SK-N-SH (cell line): ENCODE measurements at regions not wholly inside any gene's neighbourhood (a gene's known extent, or its start where the extent isn't known, plus 50 kb on each side); places are given as distances from the start of the nearest gene placed in this dataset.

Experiments
- EP300 ChIP-seq, 2 experiments: IDR thresholded peaks; 2 replicates each; pipeline versions ENCODE4 v1.4.0 to v1.6.1; 2012; ENCODE audit warnings: borderline replicate concordance in 1 of 2, low read depth in 1 of 2, low read length in 1 of 2
- GABPA ChIP-seq: IDR thresholded peaks from 2 replicates; pipeline ENCODE4 v1.4.0; 2012; ENCODE audit warnings: low read depth, mild to moderate bottlenecking
- JUND ChIP-seq: IDR thresholded peaks from 2 replicates; pipeline ENCODE4 v1.4.0; 2012
- NFIC ChIP-seq: IDR thresholded peaks from 2 replicates; pipeline ENCODE4 v1.4.0; 2012; ENCODE audit warnings: borderline replicate concordance
- POLR2AphosphoS5 ChIP-seq: IDR thresholded peaks from 2 replicates; pipeline ENCODE4 v1.6.1; 2012; ENCODE audit warnings: low read depth, low read length
- RAD21 ChIP-seq: IDR thresholded peaks from 2 replicates; pipeline ENCODE4 v1.6.1; 2012; ENCODE audit warnings: mild to moderate bottlenecking, low read length
- RFX5 ChIP-seq: IDR thresholded peaks from 2 replicates; pipeline ENCODE4 v1.6.1; 2012; ENCODE audit warnings: mild to moderate bottlenecking, improper control_type of control experiment, low read length
- RXRA ChIP-seq: IDR thresholded peaks from 2 replicates; pipeline ENCODE4 v1.4.0; 2012; ENCODE audit warnings: low read depth, mild to moderate bottlenecking, borderline replicate concordance
- TCF12 ChIP-seq: IDR thresholded peaks from 2 replicates; pipeline ENCODE4 v1.4.0; 2012
- YY1 ChIP-seq: IDR thresholded peaks from 2 replicates; pipeline ENCODE4 v1.4.0; 2012; ENCODE audit warnings: low read depth, mild to moderate bottlenecking
- TF ChIP-seq, protein P1 (sequence below): fragments of 200-600 bp; sonication (generic); IDR thresholded peaks from 2 replicates; pipeline ENCODE4 v1.6.1; 2017; ENCODE audit warnings: antibody characterized with exemption, mild to moderate bottlenecking, moderate library complexity

DNA sequence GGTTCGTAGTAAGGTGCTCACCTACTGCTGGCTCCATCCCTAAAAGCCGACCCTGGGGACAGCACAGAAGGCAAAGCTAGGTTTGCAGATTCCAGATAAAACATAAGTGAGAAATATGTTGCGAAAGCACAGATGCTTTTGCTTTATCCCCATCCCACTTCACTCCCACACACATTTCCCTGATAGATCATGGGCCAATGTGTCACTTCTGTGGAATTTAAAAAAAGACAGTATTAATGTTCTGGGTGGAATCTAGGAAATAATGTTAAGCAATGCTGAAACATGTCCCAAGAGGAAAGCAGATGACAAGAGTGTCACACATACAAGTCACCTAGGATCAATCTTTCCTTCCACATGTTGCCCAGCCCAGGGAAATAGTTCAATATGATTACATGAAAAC, 661.0 kb upstream of the MIR17HG start:
- TF ChIP-seq RAD21 (no peak), YY1 (no peak), TCF12 (no peak), JUND (no peak), EP300 (IDR thresholded peaks at IDR 0.05; ENCODE audit: borderline replicate concordance in 1 of 2, low read depth in 1 of 2, low read length in 1 of 2) (no peak), RFX5 (no peak), GABPA (no peak), POLR2AphosphoS5 (no peak), RXRA (no peak), NFIC (no peak)
- TF ChIP-seq, protein P1, sequence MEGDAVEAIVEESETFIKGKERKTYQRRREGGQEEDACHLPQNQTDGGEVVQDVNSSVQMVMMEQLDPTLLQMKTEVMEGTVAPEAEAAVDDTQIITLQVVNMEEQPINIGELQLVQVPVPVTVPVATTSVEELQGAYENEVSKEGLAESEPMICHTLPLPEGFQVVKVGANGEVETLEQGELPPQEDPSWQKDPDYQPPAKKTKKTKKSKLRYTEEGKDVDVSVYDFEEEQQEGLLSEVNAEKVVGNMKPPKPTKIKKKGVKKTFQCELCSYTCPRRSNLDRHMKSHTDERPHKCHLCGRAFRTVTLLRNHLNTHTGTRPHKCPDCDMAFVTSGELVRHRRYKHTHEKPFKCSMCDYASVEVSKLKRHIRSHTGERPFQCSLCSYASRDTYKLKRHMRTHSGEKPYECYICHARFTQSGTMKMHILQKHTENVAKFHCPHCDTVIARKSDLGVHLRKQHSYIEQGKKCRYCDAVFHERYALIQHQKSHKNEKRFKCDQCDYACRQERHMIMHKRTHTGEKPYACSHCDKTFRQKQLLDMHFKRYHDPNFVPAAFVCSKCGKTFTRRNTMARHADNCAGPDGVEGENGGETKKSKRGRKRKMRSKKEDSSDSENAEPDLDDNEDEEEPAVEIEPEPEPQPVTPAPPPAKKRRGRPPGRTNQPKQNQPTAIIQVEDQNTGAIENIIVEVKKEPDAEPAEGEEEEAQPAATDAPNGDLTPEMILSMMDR, result no peak
